ENCODE measurements at regions not wholly inside any gene's neighbourhood (a gene's known extent, or its start where the extent isn't known, plus 50 kb on each side); places are given as distances from the start of the nearest gene placed in this dataset.
A peak's percentile ranks its signal among the peaks of the same experiment; 100 is the strongest.
"Not testable (repeated sequence)": the region's sequence is repeated elsewhere in the genome, so short reads cannot be mapped to it uniquely, and the experiment has no call there.

- peak; percentile 4 for DNase-seq
Observed at GRCh38 chr12:70070494-70071007, 172.7 kb upstream of the CNOT2 start.

GRCh38 chr12:70074510-70074909 lies 168.7 kb upstream of the CNOT2 start:
- DNase-seq: no peak

GRCh38 chr12:70077441-70077840 lies 165.8 kb upstream of the CNOT2 start:
- no peak for DNase-seq

GRCh38 chr12:70078161-70078560 lies 165.1 kb upstream of the CNOT2 start:
- no peak for DNase-seq

- DNase-seq: no peak
Observed at GRCh38 chr12:70080566-70080965, 162.7 kb upstream of the CNOT2 start.

- no peak for DNase-seq
Observed at GRCh38 chr12:70082997-70083676, 160.1 kb upstream of the CNOT2 start.

- no peak for DNase-seq
Observed at GRCh38 chr12:70083677-70084020, 159.6 kb upstream of the CNOT2 start.

GRCh38 chr12:70086372-70086771 lies 156.9 kb upstream of the CNOT2 start:
- not testable (repeated sequence) for DNase-seq

- DNase-seq: no peak
Observed at GRCh38 chr12:70091021-70091521, 152.2 kb upstream of the CNOT2 start.

GRCh38 chr12:70094467-70094866 lies 148.8 kb upstream of the CNOT2 start:
- DNase-seq: no peak

- DNase-seq: no peak
Observed at GRCh38 chr12:70096759-70097410, 146.3 kb upstream of the CNOT2 start.

GRCh38 chr12:70101064-70101463 lies 142.2 kb upstream of the CNOT2 start:
- no peak for DNase-seq

- no peak for DNase-seq
Observed at GRCh38 chr12:70106347-70106746, 136.9 kb upstream of the CNOT2 start.

- DNase-seq: no peak
Observed at GRCh38 chr12:70110085-70110484, 133.1 kb upstream of the CNOT2 start.

GRCh38 chr12:70117670-70118069 lies 125.6 kb upstream of the CNOT2 start:
- DNase-seq: no peak

- no peak for DNase-seq
Observed at GRCh38 chr12:70120970-70121369, 122.3 kb upstream of the CNOT2 start.

- DNase-seq: no peak
Observed at GRCh38 chr12:70121562-70121961, 121.7 kb upstream of the CNOT2 start.

- DNase-seq: no peak
Observed at GRCh38 chr12:70122804-70123203, 120.4 kb upstream of the CNOT2 start.

GRCh38 chr12:70149013-70149412 lies 94.2 kb upstream of the CNOT2 start:
- no peak for DNase-seq

- no peak for DNase-seq
Observed at GRCh38 chr12:70149665-70150064, 93.6 kb upstream of the CNOT2 start.

GRCh38 chr12:70150230-70150629 lies 93.0 kb upstream of the CNOT2 start:
- DNase-seq: no peak

GRCh38 chr12:70151993-70152392 lies 91.2 kb upstream of the CNOT2 start:
- DNase-seq: no peak

- no peak for DNase-seq
Observed at GRCh38 chr12:70154087-70154638, 89.1 kb upstream of the CNOT2 start.

- DNase-seq: no peak
Observed at GRCh38 chr12:70154960-70155589, 88.2 kb upstream of the CNOT2 start.
